ENCODE measurements at regions not wholly inside any gene's neighbourhood (a gene's known extent, or its start where the extent isn't known, plus 50 kb on each side); places are given as distances from the start of the nearest gene placed in this dataset.

DNA sequence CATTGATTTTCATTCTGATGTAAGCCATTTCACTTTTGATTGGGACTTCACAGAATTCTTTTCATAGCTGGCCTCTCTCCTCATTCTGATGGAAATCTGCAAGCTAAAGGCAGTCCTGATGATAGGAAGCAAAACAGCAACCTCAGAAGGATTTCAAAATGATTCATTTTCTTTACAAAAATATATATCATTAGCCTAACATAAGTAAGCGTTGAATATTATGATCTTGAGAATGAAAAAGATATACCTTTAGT, 143.1 kb upstream of the GJE1 start:
- no TSS peak for BruUV-seq (replicated peaks)
- CTCF ChIA-PET: interaction anchor here (0.7 to 1.0 kb wide), 3 partner anchors 20 to 218 kb away, joined by 3 to 4 read pairs (median 3); no protein-coding TSS in a partner anchor
- H3K9me3 Mint-ChIP-seq (ENCODE audit: unreplicated experiment): peaks cover 11% of the 10 kb centered on the region

DNA sequence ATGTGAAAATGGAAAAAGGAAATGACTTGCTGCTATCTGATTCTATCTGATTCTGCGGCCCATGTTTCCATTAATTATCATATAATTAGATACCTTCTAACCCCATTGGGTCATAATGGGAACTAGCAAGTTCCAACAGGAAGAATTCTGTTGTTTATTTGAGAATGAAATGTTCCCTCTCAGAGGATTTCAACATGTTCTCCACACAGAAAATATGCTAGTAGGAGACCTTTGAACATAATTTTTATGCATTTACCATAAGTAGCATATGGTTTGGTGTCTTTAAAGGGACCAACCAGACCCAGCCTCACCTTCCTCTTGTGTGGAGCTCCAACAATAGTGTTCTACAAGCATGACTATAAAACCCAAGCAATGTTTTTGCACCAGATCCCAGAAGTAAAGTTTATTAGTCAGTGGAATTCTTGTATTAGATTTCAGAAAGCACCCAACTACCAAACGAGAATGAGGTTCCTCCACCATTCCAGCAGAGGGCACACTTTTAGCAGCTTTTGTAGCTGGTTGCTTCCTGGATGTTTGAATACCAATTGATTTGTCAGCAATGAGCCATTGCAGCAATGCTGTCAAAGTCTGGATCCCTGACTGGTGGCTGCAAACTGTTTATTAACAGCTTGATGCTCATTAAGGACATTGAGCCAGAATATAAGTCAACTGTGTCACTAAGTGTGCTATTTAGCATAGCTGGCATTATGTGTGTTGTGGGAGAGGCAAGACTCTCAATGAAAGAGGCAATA, 143.6 kb upstream of the GJE1 start:
- H3K4me3 Mint-ChIP-seq (ENCODE audit: unreplicated experiment): no peak overlapping the region
- CTCF ChIA-PET: interaction anchor here (0.7 to 1.0 kb wide), 4 partner anchors 20 to 218 kb away, joined by 3 to 4 read pairs (median 4); no protein-coding TSS in a partner anchor

More for the DNA sequence above, 143.1 kb upstream of the GJE1 start:
- Mint-ChIP-seq H3K27ac (ENCODE audit: unreplicated experiment) (no peak overlapping the region), H3K4me1 (ENCODE audit: low read depth, unreplicated experiment) (no peaks in the 10 kb centered on the region), H3K4me3 (ENCODE audit: unreplicated experiment) (no peak overlapping the region), H3K36me3 (ENCODE audit: insufficient read depth, unreplicated experiment) (no peaks in the 10 kb centered on the region), H3K27me3 (ENCODE audit: insufficient read depth, unreplicated experiment) (peaks cover 4% of the 10 kb centered on the region)
- H3K4me3 ChIP-seq (ENCODE audit: low read depth, low read length): no peak overlapping the region
- H3K4me1 ChIP-seq: no peaks in the 10 kb centered on the region
- intact Hi-C loops (cut with micrococcal nuclease; ENCODE audit: unreplicated experiment): loop anchor here (1.0 kb wide), 4 partner anchors 20 to 218 kb away; no protein-coding TSS in a partner anchor
- TF ChIP-seq, protein P1, sequence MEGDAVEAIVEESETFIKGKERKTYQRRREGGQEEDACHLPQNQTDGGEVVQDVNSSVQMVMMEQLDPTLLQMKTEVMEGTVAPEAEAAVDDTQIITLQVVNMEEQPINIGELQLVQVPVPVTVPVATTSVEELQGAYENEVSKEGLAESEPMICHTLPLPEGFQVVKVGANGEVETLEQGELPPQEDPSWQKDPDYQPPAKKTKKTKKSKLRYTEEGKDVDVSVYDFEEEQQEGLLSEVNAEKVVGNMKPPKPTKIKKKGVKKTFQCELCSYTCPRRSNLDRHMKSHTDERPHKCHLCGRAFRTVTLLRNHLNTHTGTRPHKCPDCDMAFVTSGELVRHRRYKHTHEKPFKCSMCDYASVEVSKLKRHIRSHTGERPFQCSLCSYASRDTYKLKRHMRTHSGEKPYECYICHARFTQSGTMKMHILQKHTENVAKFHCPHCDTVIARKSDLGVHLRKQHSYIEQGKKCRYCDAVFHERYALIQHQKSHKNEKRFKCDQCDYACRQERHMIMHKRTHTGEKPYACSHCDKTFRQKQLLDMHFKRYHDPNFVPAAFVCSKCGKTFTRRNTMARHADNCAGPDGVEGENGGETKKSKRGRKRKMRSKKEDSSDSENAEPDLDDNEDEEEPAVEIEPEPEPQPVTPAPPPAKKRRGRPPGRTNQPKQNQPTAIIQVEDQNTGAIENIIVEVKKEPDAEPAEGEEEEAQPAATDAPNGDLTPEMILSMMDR (IDR thresholded peaks at IDR 0.05; ENCODE audit: insufficient read depth in 1 of 2, low read depth in 1 of 2, low read length in 1 of 2, severe bottlenecking in 1 of 2, unreplicated experiment in 1 of 2): no peak
- POLR2A ChIA-PET: no interaction called here
- no peak for DNase-seq
- no peaks in the 10 kb centered on the region for H3K27me3 ChIP-seq (replicated peaks; ENCODE audit: control insufficient read depth, insufficient read depth, low read length)
- no peaks in the 10 kb centered on the region for H3K9me3 ChIP-seq
- no peaks in the 10 kb centered on the region for H3K36me3 ChIP-seq (ENCODE audit: control insufficient read depth, insufficient read depth, low read length)

DNA sequence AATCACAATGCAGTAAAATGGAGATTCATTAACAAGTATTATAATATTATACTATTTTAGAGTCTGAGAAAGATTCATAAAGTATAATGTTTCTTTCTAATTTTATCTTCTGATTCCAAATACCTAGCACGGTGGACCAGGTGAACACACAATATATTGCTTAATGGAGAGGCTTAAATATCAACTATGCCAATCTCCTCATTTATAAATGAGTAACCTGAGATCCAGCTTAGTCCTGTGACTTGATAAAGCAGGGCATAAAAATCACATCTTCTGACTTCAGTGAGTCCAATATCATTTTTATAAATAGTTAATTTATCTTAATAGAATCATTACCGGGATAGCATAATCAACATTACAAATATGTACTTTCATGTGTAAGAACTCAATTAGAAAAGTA, 144.4 kb upstream of the GJE1 start:
- no peak for DNase-seq
- CTCF ChIA-PET: no interaction called here

More for the DNA sequence above, 143.6 kb upstream of the GJE1 start:
- peaks cover 8% of the 10 kb centered on the region for H3K9me3 Mint-ChIP-seq (ENCODE audit: unreplicated experiment)
- peaks cover 4% of the 10 kb centered on the region for H3K27me3 Mint-ChIP-seq (ENCODE audit: insufficient read depth, unreplicated experiment)
- TF ChIP-seq, protein P1 (IDR thresholded peaks at IDR 0.05; ENCODE audit: insufficient read depth in 1 of 2, low read depth in 1 of 2, low read length in 1 of 2, severe bottlenecking in 1 of 2, unreplicated experiment in 1 of 2): peak; percentile 74 to 76
- H3K4me3 ChIP-seq (ENCODE audit: low read depth, low read length): no peak overlapping the region
- H3K27ac Mint-ChIP-seq (ENCODE audit: unreplicated experiment): no peak overlapping the region
- no peaks in the 10 kb centered on the region for H3K4me1 Mint-ChIP-seq (ENCODE audit: low read depth, unreplicated experiment)
- BruUV-seq (replicated peaks): no TSS peak
- intact Hi-C loops (cut with micrococcal nuclease; ENCODE audit: unreplicated experiment): loop anchor here (1.0 kb wide), 4 partner anchors 20 to 218 kb away; no protein-coding TSS in a partner anchor
- no peaks in the 10 kb centered on the region for H3K9me3 ChIP-seq
- H3K36me3 Mint-ChIP-seq (ENCODE audit: insufficient read depth, unreplicated experiment): no peaks in the 10 kb centered on the region
- DNase-seq: peak in 1 of 2 experiments; percentile 65
- POLR2A ChIA-PET: no interaction called here
- H3K27me3 ChIP-seq (replicated peaks; ENCODE audit: control insufficient read depth, insufficient read depth, low read length): no peaks in the 10 kb centered on the region
- H3K36me3 ChIP-seq (ENCODE audit: control insufficient read depth, insufficient read depth, low read length): no peaks in the 10 kb centered on the region
- no peaks in the 10 kb centered on the region for H3K4me1 ChIP-seq

More for the DNA sequence above, 144.4 kb upstream of the GJE1 start:
- H3K9me3 Mint-ChIP-seq (ENCODE audit: unreplicated experiment): peaks cover under 1% of the 10 kb centered on the region
- Histone ChIP-seq H3K4me3 (ENCODE audit: low read depth, low read length) (no peak overlapping the region), H3K36me3 (ENCODE audit: control insufficient read depth, insufficient read depth, low read length) (no peaks in the 10 kb centered on the region), H3K4me1 (no peaks in the 10 kb centered on the region), H3K9me3 (no peaks in the 10 kb centered on the region), H3K27me3 (replicated peaks; ENCODE audit: control insufficient read depth, insufficient read depth, low read length) (no peaks in the 10 kb centered on the region)
- no TSS peak for BruUV-seq (replicated peaks)
- H3K27ac Mint-ChIP-seq (ENCODE audit: unreplicated experiment): no peak overlapping the region
- TF ChIP-seq, protein P1 (IDR thresholded peaks at IDR 0.05; ENCODE audit: insufficient read depth in 1 of 2, low read depth in 1 of 2, low read length in 1 of 2, severe bottlenecking in 1 of 2, unreplicated experiment in 1 of 2): no peak
- H3K36me3 Mint-ChIP-seq (ENCODE audit: insufficient read depth, unreplicated experiment): no peaks in the 10 kb centered on the region
- POLR2A ChIA-PET: no interaction called here
- no peak overlapping the region for H3K4me3 Mint-ChIP-seq (ENCODE audit: unreplicated experiment)
- intact Hi-C loops (cut with micrococcal nuclease; ENCODE audit: unreplicated experiment): no loop called here
- peaks cover 6% of the 10 kb centered on the region for H3K27me3 Mint-ChIP-seq (ENCODE audit: insufficient read depth, unreplicated experiment)
- H3K4me1 Mint-ChIP-seq (ENCODE audit: low read depth, unreplicated experiment): no peaks in the 10 kb centered on the region
